ENCODE measurements at regions not wholly inside any gene's neighbourhood (a gene's known extent, or its start where the extent isn't known, plus 50 kb on each side); places are given as distances from the start of the nearest gene placed in this dataset.

- Mint-ChIP-seq H3K27me3 (ENCODE audit: low read depth in 3 of 3) (peaks cover 0 to 1% (median 0%) of the 10 kb centered on the region in 3 donors), H3K4me1 (no peaks in the 10 kb centered on the region), H3K9me3 (peaks cover 0 to 4% (median 1%) of the 10 kb centered on the region in 7 donors), H3K4me3 (no peak overlapping the region), H3K36me3 (no peaks in the 10 kb centered on the region), H3K27ac (no peak overlapping the region)
- Histone ChIP-seq H3K79me2 (ENCODE audit: insufficient read depth, low read length) (no peaks in the 10 kb centered on the region), H3K4me2 (replicated peaks; ENCODE audit: extremely low read depth, low read length, poor library complexity, severe bottlenecking) (no peak overlapping the region), H2AFZ (ENCODE audit: insufficient read depth, low read depth, low read length, poor library complexity, severe bottlenecking) (no peak overlapping the region), H3K36me3 (replicated peaks in 1 of 2; ENCODE audit: control insufficient read depth in 1 of 2, insufficient read depth in 2 of 2, low read length in 2 of 2) (no peaks in the 10 kb centered on the region), H3K9me3 (replicated peaks in 1 of 2; ENCODE audit: control insufficient read depth in 1 of 2, insufficient read depth in 1 of 2, low read length in 2 of 2) (no peaks in the 10 kb centered on the region), H3K27ac (ENCODE audit: low read depth in 1 of 2, low read length in 2 of 2) (no peak overlapping the region), H3K4me1 (ENCODE audit: control insufficient read depth in 1 of 2, insufficient read depth in 2 of 2, low read length in 2 of 2) (no peaks in the 10 kb centered on the region), H3K4me3 (replicated peaks in 1 of 3; ENCODE audit: low read depth in 2 of 3, low read length in 3 of 3) (no peak overlapping the region), H3K27me3 (ENCODE audit: control insufficient read depth in 2 of 2, insufficient read depth in 2 of 2, low read length in 2 of 2) (no peaks in the 10 kb centered on the region), H4K20me1 (ENCODE audit: insufficient read depth, low read length) (no peaks in the 10 kb centered on the region), H3K9ac (ENCODE audit: insufficient read depth, low read length, poor library complexity, severe bottlenecking) (no peak overlapping the region)
- TF ChIP-seq, protein P1, sequence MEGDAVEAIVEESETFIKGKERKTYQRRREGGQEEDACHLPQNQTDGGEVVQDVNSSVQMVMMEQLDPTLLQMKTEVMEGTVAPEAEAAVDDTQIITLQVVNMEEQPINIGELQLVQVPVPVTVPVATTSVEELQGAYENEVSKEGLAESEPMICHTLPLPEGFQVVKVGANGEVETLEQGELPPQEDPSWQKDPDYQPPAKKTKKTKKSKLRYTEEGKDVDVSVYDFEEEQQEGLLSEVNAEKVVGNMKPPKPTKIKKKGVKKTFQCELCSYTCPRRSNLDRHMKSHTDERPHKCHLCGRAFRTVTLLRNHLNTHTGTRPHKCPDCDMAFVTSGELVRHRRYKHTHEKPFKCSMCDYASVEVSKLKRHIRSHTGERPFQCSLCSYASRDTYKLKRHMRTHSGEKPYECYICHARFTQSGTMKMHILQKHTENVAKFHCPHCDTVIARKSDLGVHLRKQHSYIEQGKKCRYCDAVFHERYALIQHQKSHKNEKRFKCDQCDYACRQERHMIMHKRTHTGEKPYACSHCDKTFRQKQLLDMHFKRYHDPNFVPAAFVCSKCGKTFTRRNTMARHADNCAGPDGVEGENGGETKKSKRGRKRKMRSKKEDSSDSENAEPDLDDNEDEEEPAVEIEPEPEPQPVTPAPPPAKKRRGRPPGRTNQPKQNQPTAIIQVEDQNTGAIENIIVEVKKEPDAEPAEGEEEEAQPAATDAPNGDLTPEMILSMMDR (IDR thresholded peaks at IDR 0.05), result no peak
- intact Hi-C loops (cut with micrococcal nuclease), result no loop called here
- WGBS (ENCODE audit: insufficient coverage), result no CpG with 5 or more reads among the region's 2 CpGs
- DNase-seq, result no peak
Observed at GRCh38 chr3:24726423-24726822, 231.8 kb upstream of the THRB start.

DNA sequence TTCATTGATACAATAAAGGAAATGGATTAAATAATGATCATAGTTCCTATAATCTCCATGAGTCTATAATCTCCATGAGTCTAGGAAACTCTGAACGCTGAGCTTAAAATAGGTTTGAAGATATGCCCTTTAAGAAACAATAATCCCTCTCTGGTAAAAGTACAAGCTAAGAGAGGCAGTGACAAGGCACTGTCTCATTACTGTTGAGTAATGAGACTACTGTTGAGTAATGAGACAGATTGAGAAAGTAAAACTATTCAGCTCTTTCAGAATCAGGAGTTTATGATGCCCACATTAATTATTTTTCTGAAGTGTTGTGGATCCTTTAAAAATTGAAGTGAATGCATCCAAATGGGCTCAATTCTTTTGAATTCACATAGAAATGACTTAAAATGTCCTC lies 235.5 kb upstream of the THRB start:
- H3K27me3 ChIP-seq (ENCODE audit: control insufficient read depth in 2 of 2, insufficient read depth in 2 of 2, low read length in 2 of 2), result no peaks in the 10 kb centered on the region
- no peak overlapping the region for H3K4me3 Mint-ChIP-seq
- no peak overlapping the region for H3K27ac Mint-ChIP-seq
- DNase-seq, result no peak
- no peak overlapping the region for H3K4me3 ChIP-seq (replicated peaks in 1 of 3; ENCODE audit: low read depth in 2 of 3, low read length in 3 of 3)
- H3K27me3 Mint-ChIP-seq (ENCODE audit: low read depth in 3 of 3), result peaks cover 0 to 1% (median 0%) of the 10 kb centered on the region in 3 donors
- H4K20me1 ChIP-seq (ENCODE audit: insufficient read depth, low read length), result no peaks in the 10 kb centered on the region
- H3K36me3 ChIP-seq (replicated peaks in 1 of 2; ENCODE audit: control insufficient read depth in 1 of 2, insufficient read depth in 2 of 2, low read length in 2 of 2), result no peaks in the 10 kb centered on the region
- intact Hi-C loops (cut with micrococcal nuclease), result no loop called here
- H3K4me1 ChIP-seq (ENCODE audit: control insufficient read depth in 1 of 2, insufficient read depth in 2 of 2, low read length in 2 of 2), result no peaks in the 10 kb centered on the region
- H3K27ac ChIP-seq (ENCODE audit: low read depth in 1 of 2, low read length in 2 of 2), result no peak overlapping the region
- H3K4me1 Mint-ChIP-seq, result no peaks in the 10 kb centered on the region
- H3K9me3 Mint-ChIP-seq, result peaks cover 0 to 4% (median 0%) of the 10 kb centered on the region in 7 donors
- no peak overlapping the region for H3K9ac ChIP-seq (ENCODE audit: insufficient read depth, low read length, poor library complexity, severe bottlenecking)
- WGBS (ENCODE audit: insufficient coverage), result no CpG with 5 or more reads among the region's 1 CpG
- H2AFZ ChIP-seq (ENCODE audit: insufficient read depth, low read depth, low read length, poor library complexity, severe bottlenecking), result no peak overlapping the region
- TF ChIP-seq, protein P1 (IDR thresholded peaks at IDR 0.05), result no peak
- no peaks in the 10 kb centered on the region for H3K79me2 ChIP-seq (ENCODE audit: insufficient read depth, low read length)
- no peaks in the 10 kb centered on the region for H3K36me3 Mint-ChIP-seq
- H3K9me3 ChIP-seq (replicated peaks in 1 of 2; ENCODE audit: control insufficient read depth in 1 of 2, insufficient read depth in 1 of 2, low read length in 2 of 2), result no peaks in the 10 kb centered on the region
- no peak overlapping the region for H3K4me2 ChIP-seq (replicated peaks; ENCODE audit: extremely low read depth, low read length, poor library complexity, severe bottlenecking)

All from CD14-positive monocyte (primary cell).